ENCODE measurements at regions not wholly inside any gene's neighbourhood (a gene's known extent, or its start where the extent isn't known, plus 50 kb on each side); places are given as distances from the start of the nearest gene placed in this dataset.
"Not testable (repeated sequence)": the region's sequence is repeated elsewhere in the genome, so short reads cannot be mapped to it uniquely, and the experiment has no call there.

DNA sequence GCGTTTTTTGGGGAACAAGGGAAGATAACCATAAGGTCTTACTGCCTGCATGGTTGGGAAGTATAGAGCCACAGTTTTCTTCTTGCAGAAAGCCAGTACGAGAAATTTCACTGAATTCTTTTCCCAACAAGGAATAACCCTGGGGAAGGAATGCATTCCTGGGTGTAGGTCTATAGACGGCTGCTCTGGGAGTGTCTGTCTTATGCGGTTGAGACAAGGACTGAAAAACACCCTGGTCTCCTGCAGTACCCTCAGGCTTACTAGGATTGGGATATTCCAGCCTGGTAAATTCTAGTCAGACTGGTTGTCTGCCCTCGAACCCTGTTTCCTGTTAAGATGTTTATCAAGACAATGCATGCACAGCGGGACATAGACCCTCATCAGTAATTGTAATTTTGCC lies 984.3 kb upstream of the NUDT12 start:
- not testable (repeated sequence) for H4K5ac ChIP-seq (ENCODE audit: low read length); H3K56ac ChIP-seq (ENCODE audit: low read length); H3K36me3 ChIP-seq (ENCODE audit: control insufficient read depth, insufficient read depth, low read length); H3K79me1 ChIP-seq (ENCODE audit: low read length); H3K9ac ChIP-seq (ENCODE audit: low read length); H2BK120ac ChIP-seq (ENCODE audit: low read depth, low read length); H3K4me2 ChIP-seq (ENCODE audit: low read length); H3K18ac ChIP-seq (ENCODE audit: low read length); H3K4me3 ChIP-seq (ENCODE audit: low read length); H4K8ac ChIP-seq (ENCODE audit: low read depth, low read length); H2BK5ac ChIP-seq (ENCODE audit: low read length); H3K4ac ChIP-seq (ENCODE audit: low read depth, low read length); H3K79me2 ChIP-seq (ENCODE audit: control insufficient read depth, insufficient read depth, low read length); H3K27me3 ChIP-seq (ENCODE audit: insufficient read depth, low read length, poor library complexity); H3K4me1 ChIP-seq (ENCODE audit: control insufficient read depth, low read depth, low read length); H2BK15ac ChIP-seq (replicated peaks; ENCODE audit: low read depth); H3K23ac ChIP-seq (ENCODE audit: low read length); H2AK5ac ChIP-seq (ENCODE audit: low read length); H3K27ac ChIP-seq (ENCODE audit: low read depth, low read length)
- DNase-seq: peak; percentile 3
- WGBS (ENCODE audit: extremely low coverage, insufficient coverage, low lambda C conversion rate): no CpG with 5 or more reads among the region's 6 CpGs

DNA sequence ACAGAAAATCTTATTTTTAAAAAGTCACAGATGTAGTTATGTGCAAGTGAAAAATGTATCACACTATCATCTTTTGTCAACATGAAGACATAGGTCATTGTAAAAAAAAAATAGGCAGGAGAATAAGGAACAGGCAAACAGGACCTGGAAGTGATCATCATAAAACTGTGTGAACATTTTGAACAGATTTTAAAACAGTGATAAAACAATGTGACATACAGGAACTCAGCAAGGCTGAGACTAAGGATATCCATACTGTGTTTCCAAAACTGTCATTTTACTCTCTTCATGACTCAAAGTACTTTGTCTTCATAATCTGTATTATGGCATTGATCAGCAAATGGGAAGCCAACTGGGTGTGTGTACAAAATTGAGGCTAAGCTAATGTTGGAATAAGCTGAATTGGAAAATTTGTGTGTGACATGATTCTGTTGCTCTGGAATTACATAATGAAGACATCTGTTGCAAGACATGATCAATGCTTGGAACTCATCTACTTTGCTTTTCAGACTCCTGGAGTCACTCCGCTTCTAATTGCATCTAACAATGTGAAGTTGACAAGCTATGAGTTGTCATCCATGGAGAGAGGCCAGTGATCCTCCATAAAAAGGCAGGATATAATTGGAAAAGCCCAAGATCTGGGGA lies 978.7 kb upstream of the NUDT12 start:
- Histone ChIP-seq H3K36me3 (ENCODE audit: control insufficient read depth, insufficient read depth, low read length) (no peaks in the 10 kb centered on the region), H2BK120ac (ENCODE audit: low read depth, low read length) (no peak overlapping the region), H3K4me2 (ENCODE audit: low read length) (no peak overlapping the region), H3K18ac (ENCODE audit: low read length) (no peak overlapping the region), H3K9ac (ENCODE audit: low read length) (no peak overlapping the region), H3K56ac (ENCODE audit: low read length) (no peak overlapping the region), H4K8ac (ENCODE audit: low read depth, low read length) (no peak overlapping the region), H3K27me3 (ENCODE audit: insufficient read depth, low read length, poor library complexity) (no peaks in the 10 kb centered on the region), H2BK15ac (replicated peaks; ENCODE audit: low read depth) (no peak overlapping the region), H3K79me1 (ENCODE audit: low read length) (no peaks in the 10 kb centered on the region), H2AK5ac (ENCODE audit: low read length) (no peak overlapping the region), H2BK5ac (ENCODE audit: low read length) (no peak overlapping the region), H3K4ac (ENCODE audit: low read depth, low read length) (no peak overlapping the region), H3K27ac (ENCODE audit: low read depth, low read length) (no peak overlapping the region), H4K5ac (ENCODE audit: low read length) (no peak overlapping the region), H3K4me3 (ENCODE audit: low read length) (no peak overlapping the region), H3K4me1 (ENCODE audit: control insufficient read depth, low read depth, low read length) (no peaks in the 10 kb centered on the region), H3K79me2 (ENCODE audit: control insufficient read depth, insufficient read depth, low read length) (no peaks in the 10 kb centered on the region), H3K23ac (ENCODE audit: low read length) (no peak overlapping the region)
- WGBS (ENCODE audit: extremely low coverage, insufficient coverage, low lambda C conversion rate): no CpG with 5 or more reads among the region's 1 CpG
- no peak for DNase-seq

DNA sequence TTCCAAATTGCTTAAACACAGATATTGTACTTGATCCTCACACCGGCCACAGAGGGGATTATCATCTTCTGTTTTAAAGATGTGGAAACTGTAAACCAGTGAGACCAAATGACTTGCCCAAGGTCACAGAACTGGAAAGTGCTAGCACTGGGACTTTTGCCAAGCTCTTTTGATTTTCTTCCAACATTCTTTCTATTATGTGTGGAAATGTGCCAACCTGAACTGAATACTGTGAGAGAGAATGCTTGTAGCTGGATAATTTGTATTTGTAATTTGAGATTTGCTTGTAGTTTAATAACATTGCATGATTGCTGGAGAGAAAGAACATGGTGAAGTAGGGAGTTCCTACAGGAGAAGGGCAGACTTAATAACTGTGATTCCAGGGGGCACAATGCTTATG lies 977.9 kb upstream of the NUDT12 start:
- Histone ChIP-seq H3K27me3 (ENCODE audit: insufficient read depth, low read length, poor library complexity) (no peaks in the 10 kb centered on the region), H3K4me1 (ENCODE audit: control insufficient read depth, low read depth, low read length) (no peaks in the 10 kb centered on the region), H3K23ac (ENCODE audit: low read length) (no peak overlapping the region), H2AK5ac (ENCODE audit: low read length) (no peak overlapping the region), H3K9ac (ENCODE audit: low read length) (no peak overlapping the region), H3K4me2 (ENCODE audit: low read length) (no peak overlapping the region), H3K18ac (ENCODE audit: low read length) (no peak overlapping the region), H2BK15ac (replicated peaks; ENCODE audit: low read depth) (no peak overlapping the region), H3K27ac (ENCODE audit: low read depth, low read length) (no peak overlapping the region), H3K4ac (ENCODE audit: low read depth, low read length) (no peak overlapping the region), H3K79me1 (ENCODE audit: low read length) (no peaks in the 10 kb centered on the region), H4K5ac (ENCODE audit: low read length) (no peak overlapping the region), H4K8ac (ENCODE audit: low read depth, low read length) (no peak overlapping the region), H3K36me3 (ENCODE audit: control insufficient read depth, insufficient read depth, low read length) (no peaks in the 10 kb centered on the region), H3K56ac (ENCODE audit: low read length) (no peak overlapping the region), H2BK120ac (ENCODE audit: low read depth, low read length) (no peak overlapping the region), H3K79me2 (ENCODE audit: control insufficient read depth, insufficient read depth, low read length) (no peaks in the 10 kb centered on the region), H3K4me3 (ENCODE audit: low read length) (no peak overlapping the region), H2BK5ac (ENCODE audit: low read length) (no peak overlapping the region)
- DNase-seq: no peak
- WGBS (ENCODE audit: extremely low coverage, insufficient coverage, low lambda C conversion rate): no CpG with 5 or more reads among the region's 1 CpG

DNA sequence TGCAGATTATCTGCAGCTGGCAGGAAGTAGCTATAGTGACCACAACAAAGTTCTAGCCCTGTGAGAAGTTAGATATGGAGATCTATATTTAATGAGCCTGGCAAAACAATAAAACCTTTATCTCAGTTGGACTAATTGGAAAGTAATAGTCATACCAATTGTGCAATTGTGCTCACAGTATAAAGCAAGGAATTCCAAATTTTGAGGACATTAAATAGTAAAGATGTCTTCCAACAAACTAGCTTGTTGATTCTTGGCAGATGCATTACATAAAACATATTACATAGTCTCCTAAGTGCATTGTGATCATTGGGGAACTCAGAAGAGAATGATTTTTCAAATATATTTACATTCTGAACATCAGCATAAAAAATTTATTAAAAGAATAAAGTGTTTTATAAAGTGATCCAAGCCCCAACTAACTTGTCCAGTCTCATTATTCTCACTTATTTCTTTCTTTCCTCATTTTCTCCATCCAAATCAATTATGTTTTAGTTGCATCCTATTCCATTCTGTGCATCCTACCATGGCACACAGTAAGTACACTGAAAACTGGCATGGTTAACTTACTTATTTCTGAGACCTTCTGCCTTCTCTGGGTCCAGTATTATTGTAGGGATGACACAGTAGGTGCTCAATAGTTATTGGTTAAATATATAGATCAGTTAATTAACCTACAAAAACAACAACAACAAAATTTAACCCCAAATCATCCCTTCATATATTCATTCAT lies 977.2 kb upstream of the NUDT12 start:
- Histone ChIP-seq H3K56ac (ENCODE audit: low read length) (no peak overlapping the region), H3K27me3 (ENCODE audit: insufficient read depth, low read length, poor library complexity) (no peaks in the 10 kb centered on the region), H3K9ac (ENCODE audit: low read length) (no peak overlapping the region), H3K4me2 (ENCODE audit: low read length) (no peak overlapping the region), H3K18ac (ENCODE audit: low read length) (no peak overlapping the region), H3K23ac (ENCODE audit: low read length) (no peak overlapping the region), H4K8ac (ENCODE audit: low read depth, low read length) (no peak overlapping the region), H4K5ac (ENCODE audit: low read length) (no peak overlapping the region), H2BK120ac (ENCODE audit: low read depth, low read length) (no peak overlapping the region), H3K79me1 (ENCODE audit: low read length) (no peaks in the 10 kb centered on the region), H3K4me1 (ENCODE audit: control insufficient read depth, low read depth, low read length) (no peaks in the 10 kb centered on the region), H2BK5ac (ENCODE audit: low read length) (no peak overlapping the region), H3K36me3 (ENCODE audit: control insufficient read depth, insufficient read depth, low read length) (no peaks in the 10 kb centered on the region), H3K4ac (ENCODE audit: low read depth, low read length) (no peak overlapping the region), H3K4me3 (ENCODE audit: low read length) (no peak overlapping the region), H2BK15ac (replicated peaks; ENCODE audit: low read depth) (no peak overlapping the region), H3K27ac (ENCODE audit: low read depth, low read length) (no peak overlapping the region), H3K79me2 (ENCODE audit: control insufficient read depth, insufficient read depth, low read length) (no peaks in the 10 kb centered on the region), H2AK5ac (ENCODE audit: low read length) (no peak overlapping the region)
- DNase-seq: no peak

DNA sequence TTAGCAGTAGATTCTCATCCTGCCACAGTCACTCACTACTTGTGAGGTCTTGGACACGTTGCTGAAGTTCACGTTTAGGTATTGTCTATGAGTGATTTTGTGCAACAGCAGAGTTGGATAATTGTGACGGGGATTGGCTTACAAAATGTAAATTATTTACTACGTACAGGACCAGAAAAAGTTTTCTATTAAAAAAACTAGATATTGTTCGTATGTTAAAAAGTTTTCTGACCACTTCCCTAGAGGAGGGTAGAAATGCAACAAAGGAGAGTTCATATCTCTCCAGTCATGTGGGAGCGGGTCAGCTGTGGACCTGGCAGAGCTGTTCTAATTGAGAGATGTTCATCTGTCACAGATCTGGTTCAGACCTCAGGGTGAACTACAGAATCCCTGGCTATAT lies 976.1 kb upstream of the NUDT12 start:
- Histone ChIP-seq H3K4me3 (ENCODE audit: low read length) (no peak overlapping the region), H3K4me1 (ENCODE audit: control insufficient read depth, low read depth, low read length) (no peaks in the 10 kb centered on the region), H3K4ac (ENCODE audit: low read depth, low read length) (no peak overlapping the region), H2BK15ac (replicated peaks; ENCODE audit: low read depth) (no peak overlapping the region), H3K4me2 (ENCODE audit: low read length) (no peak overlapping the region), H3K56ac (ENCODE audit: low read length) (no peak overlapping the region), H4K8ac (ENCODE audit: low read depth, low read length) (no peak overlapping the region), H3K9ac (ENCODE audit: low read length) (no peak overlapping the region), H3K23ac (ENCODE audit: low read length) (no peak overlapping the region), H3K18ac (ENCODE audit: low read length) (no peak overlapping the region), H3K79me2 (ENCODE audit: control insufficient read depth, insufficient read depth, low read length) (no peaks in the 10 kb centered on the region), H2BK120ac (ENCODE audit: low read depth, low read length) (no peak overlapping the region), H2BK5ac (ENCODE audit: low read length) (no peak overlapping the region), H3K36me3 (ENCODE audit: control insufficient read depth, insufficient read depth, low read length) (no peaks in the 10 kb centered on the region), H4K5ac (ENCODE audit: low read length) (no peak overlapping the region), H3K27me3 (ENCODE audit: insufficient read depth, low read length, poor library complexity) (no peaks in the 10 kb centered on the region), H2AK5ac (ENCODE audit: low read length) (no peak overlapping the region), H3K79me1 (ENCODE audit: low read length) (no peaks in the 10 kb centered on the region), H3K27ac (ENCODE audit: low read depth, low read length) (no peak overlapping the region)
- no peak for DNase-seq
- WGBS (ENCODE audit: extremely low coverage, insufficient coverage, low lambda C conversion rate): no CpG with 5 or more reads among the region's 6 CpGs

DNA sequence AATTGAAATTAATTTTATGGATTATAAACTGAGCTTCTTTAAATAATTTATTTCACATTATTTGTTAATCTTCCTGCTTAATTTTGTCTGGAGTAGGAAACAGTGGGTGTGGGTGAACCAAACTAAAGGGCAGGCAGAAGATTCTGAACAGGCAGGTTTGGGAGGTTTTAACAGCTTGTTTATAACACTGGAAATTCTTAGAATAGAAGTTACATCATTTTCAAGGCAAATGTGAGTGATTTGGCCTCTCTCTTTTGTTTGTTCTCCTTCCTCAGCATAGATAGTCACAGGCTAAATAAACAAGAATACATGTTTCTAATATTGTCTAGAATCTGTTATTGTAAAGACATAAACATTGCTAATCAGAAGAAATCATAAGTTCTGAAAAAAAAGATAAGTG lies 970.9 kb upstream of the NUDT12 start:
- Histone ChIP-seq H3K79me2 (ENCODE audit: control insufficient read depth, insufficient read depth, low read length) (no peaks in the 10 kb centered on the region), H2AK5ac (ENCODE audit: low read length) (no peak overlapping the region), H2BK15ac (replicated peaks; ENCODE audit: low read depth) (no peak overlapping the region), H3K4me3 (ENCODE audit: low read length) (no peak overlapping the region), H3K4me1 (ENCODE audit: control insufficient read depth, low read depth, low read length) (no peaks in the 10 kb centered on the region), H3K4ac (ENCODE audit: low read depth, low read length) (no peak overlapping the region), H4K5ac (ENCODE audit: low read length) (no peak overlapping the region), H2BK120ac (ENCODE audit: low read depth, low read length) (no peak overlapping the region), H3K18ac (ENCODE audit: low read length) (no peak overlapping the region), H3K27me3 (ENCODE audit: insufficient read depth, low read length, poor library complexity) (no peaks in the 10 kb centered on the region), H3K9ac (ENCODE audit: low read length) (no peak overlapping the region), H4K8ac (ENCODE audit: low read depth, low read length) (no peak overlapping the region), H3K23ac (ENCODE audit: low read length) (no peak overlapping the region), H3K56ac (ENCODE audit: low read length) (no peak overlapping the region), H3K36me3 (ENCODE audit: control insufficient read depth, insufficient read depth, low read length) (no peaks in the 10 kb centered on the region), H3K79me1 (ENCODE audit: low read length) (no peaks in the 10 kb centered on the region), H3K27ac (ENCODE audit: low read depth, low read length) (no peak overlapping the region), H2BK5ac (ENCODE audit: low read length) (no peak overlapping the region), H3K4me2 (ENCODE audit: low read length) (no peak overlapping the region)
- DNase-seq: no peak
